ENCODE measurements at regions not wholly inside any gene's neighbourhood (a gene's known extent, or its start where the extent isn't known, plus 50 kb on each side); places are given as distances from the start of the nearest gene placed in this dataset.
"Not testable (repeated sequence)": the region's sequence is repeated elsewhere in the genome, so short reads cannot be mapped to it uniquely, and the experiment has no call there.

- no peak for DNase-seq
Observed at GRCh38 chr1:82790556-82790955, 989.8 kb downstream of the ADGRL2 start.

GRCh38 chr1:82788660-82789059 is 987.9 kb downstream of the ADGRL2 start:
- DNase-seq, result no peak

- no peak for DNase-seq
Observed at GRCh38 chr1:82788038-82788437, 987.3 kb downstream of the ADGRL2 start.

- no peak for DNase-seq
Observed at GRCh38 chr1:82786883-82787282, 986.1 kb downstream of the ADGRL2 start.

GRCh38 chr1:82785268-82785790 is 984.6 kb downstream of the ADGRL2 start:
- no peak for DNase-seq

GRCh38 chr1:82783044-82783443 is 982.3 kb downstream of the ADGRL2 start:
- DNase-seq, result no peak

GRCh38 chr1:82782599-82782998 is 981.9 kb downstream of the ADGRL2 start:
- DNase-seq, result no peak

- DNase-seq, result no peak
Observed at GRCh38 chr1:82778612-82779011, 977.9 kb downstream of the ADGRL2 start.

- no peak for DNase-seq
Observed at GRCh38 chr1:82777240-82777639, 976.5 kb downstream of the ADGRL2 start.

- not testable (repeated sequence) for DNase-seq
Observed at GRCh38 chr1:82776730-82777129, 976.0 kb downstream of the ADGRL2 start.

- DNase-seq, result peak; percentile 4
Observed at GRCh38 chr1:82775406-82776000, 974.8 kb downstream of the ADGRL2 start.

GRCh38 chr1:82762829-82763532 is 962.2 kb downstream of the ADGRL2 start:
- no peak for DNase-seq

- DNase-seq, result no peak
Observed at GRCh38 chr1:82759035-82759434, 958.3 kb downstream of the ADGRL2 start.

- DNase-seq, result no peak
Observed at GRCh38 chr1:82755671-82756070, 954.9 kb downstream of the ADGRL2 start.

- no peak for DNase-seq
Observed at GRCh38 chr1:82755191-82755590, 954.5 kb downstream of the ADGRL2 start.

GRCh38 chr1:82752046-82752445 is 951.3 kb downstream of the ADGRL2 start:
- no peak for DNase-seq

GRCh38 chr1:82733645-82734044 is 932.9 kb downstream of the ADGRL2 start:
- no peak for DNase-seq

- DNase-seq, result no peak
Observed at GRCh38 chr1:82731216-82731615, 930.5 kb downstream of the ADGRL2 start.

GRCh38 chr1:82728206-82728605 is 927.5 kb downstream of the ADGRL2 start:
- no peak for DNase-seq

GRCh38 chr1:82724246-82724645 is 923.5 kb downstream of the ADGRL2 start:
- DNase-seq, result no peak

GRCh38 chr1:82722608-82723007 is 921.9 kb downstream of the ADGRL2 start:
- DNase-seq, result no peak

GRCh38 chr1:82721702-82722101 is 921.0 kb downstream of the ADGRL2 start:
- no peak for DNase-seq

GRCh38 chr1:82718719-82719419 is 918.1 kb downstream of the ADGRL2 start:
- no peak for DNase-seq

- DNase-seq, result no peak
Observed at GRCh38 chr1:82710091-82710490, 909.4 kb downstream of the ADGRL2 start.
